Myocyte (in vitro differentiated cells): ENCODE measurements at regions not wholly inside any gene's neighbourhood (a gene's known extent, or its start where the extent isn't known, plus 50 kb on each side); places are given as distances from the start of the nearest gene placed in this dataset.
"Not testable (repeated sequence)": the region's sequence is repeated elsewhere in the genome, so short reads cannot be mapped to it uniquely, and the experiment has no call there.

Experiments used
- DNase-seq: peaks from one replicate; pipeline ENCODE4 v3.0.0-alpha.2; 2012; ENCODE audit warnings: low read depth

DNA sequence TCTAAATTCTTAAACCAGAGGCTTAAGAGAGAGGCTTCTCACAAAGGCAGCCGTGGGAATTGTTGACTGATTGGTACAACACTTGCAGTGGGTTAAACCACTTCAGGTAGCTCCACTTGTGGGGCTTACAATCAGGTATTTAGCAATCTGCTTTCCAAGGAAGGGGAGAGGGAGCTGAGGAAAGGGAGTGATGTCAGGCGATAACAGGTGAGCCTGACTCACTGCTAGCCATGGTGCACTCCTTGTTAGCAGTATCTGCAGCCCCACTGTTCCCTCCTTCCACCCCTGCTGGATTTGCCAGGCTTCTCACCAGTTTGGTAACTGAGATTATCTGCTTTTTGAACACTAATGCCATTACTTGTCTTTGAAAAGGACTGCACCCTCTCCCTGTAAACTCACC is 1056.7 kb upstream of the FANCL start:
- DNase-seq = no peak

DNA sequence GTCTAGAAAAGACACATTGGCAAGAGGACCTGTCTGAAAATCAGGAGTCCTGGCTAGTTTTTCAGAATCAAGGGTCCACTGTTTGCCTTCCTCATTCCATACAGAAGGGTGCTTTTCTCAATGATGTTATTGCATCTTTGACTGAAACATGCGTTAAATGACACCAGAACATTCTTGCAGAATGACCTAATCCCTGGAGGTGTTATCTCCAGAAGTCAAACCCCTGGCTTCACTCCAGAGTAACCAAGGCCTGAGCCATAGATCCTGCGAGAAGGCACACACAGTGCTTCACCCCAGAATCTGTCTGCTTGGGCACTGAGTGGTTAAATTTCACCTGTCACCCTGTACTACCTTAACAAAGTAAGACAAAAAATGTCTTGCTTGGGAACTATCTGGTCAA is 1055.2 kb upstream of the FANCL start:
- DNase-seq = no peak

DNA sequence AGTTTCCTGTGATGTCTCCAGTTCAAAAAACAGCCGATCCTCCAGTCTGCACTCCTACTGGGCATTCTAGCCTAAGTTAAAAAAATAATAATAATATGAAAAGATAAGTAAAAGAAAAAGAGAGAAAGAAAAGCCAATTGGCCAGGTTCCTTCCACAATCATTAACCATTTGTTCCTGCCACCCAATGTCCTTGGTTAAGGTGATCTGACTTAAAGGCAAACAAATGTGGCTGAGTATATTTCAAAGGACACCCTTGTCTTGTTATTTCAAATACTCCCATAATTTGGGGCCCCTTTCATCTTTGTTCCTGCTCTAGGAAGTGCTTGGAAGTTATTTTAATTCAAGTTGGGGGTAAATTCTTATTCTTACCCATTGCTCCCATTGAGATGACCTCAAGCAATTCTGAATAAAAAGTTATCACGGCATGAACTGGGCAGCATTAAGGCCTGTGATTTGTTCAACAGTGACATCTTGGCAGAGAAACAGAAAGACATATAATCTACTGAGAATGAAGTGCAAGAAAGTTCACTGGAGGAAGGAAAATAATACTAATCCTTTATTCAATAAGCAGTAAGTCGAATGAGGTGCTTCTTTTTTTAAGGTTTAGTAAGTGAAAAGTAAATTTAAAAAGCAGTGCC is 1054.5 kb upstream of the FANCL start:
- no peak for DNase-seq

DNA sequence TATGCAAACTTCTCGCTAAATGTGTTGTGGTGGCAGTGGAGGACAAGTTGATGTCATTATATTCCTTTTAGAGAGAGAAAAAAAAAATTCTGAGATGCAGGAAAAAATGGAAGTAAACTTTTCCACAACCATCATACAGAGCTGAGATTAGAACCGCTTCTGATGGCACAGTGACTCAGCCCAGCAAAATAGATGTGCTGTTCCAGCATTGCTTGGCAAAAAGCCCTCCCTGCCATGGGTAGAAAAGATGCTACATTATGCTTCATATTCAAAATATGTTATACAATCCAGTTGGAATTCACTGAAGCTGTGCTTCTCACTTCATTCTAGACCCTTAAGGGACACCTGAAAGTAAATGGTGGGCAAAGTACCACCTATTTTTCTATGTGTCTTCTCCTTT is 1047.6 kb upstream of the FANCL start:
- DNase-seq = no peak

DNA sequence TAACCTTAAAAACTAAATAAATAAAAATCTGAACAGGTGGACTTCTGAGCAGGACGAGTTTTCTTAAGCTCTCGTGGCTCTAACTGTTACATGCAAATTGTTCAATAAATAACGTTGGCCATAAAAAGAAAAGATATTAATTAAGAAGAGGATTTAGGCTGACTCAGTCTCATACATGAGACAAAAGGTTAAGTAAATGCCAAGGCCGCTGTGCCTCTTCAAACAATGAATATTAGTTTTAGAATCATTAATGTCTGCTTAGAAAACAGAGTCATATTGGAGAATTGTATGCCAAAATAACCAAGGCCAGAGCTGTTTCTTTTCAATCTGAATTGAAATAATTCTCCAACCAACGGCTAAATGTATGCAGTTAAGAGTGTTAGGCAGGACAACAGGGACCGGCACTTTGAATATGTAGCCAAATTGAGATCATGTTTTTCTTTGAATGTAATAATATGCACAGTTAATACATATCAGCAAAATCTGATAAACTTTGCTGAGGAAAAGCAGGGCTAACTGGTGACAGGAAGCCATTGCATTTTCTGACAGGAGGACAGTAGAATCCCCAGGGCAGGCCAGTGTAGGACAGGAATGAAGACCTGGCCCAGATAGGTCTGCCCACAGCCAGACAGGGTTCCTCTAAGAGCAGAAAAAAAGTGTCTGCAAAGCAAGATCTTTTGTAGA is 1041.4 kb upstream of the FANCL start:
- DNase-seq = no peak

DNA sequence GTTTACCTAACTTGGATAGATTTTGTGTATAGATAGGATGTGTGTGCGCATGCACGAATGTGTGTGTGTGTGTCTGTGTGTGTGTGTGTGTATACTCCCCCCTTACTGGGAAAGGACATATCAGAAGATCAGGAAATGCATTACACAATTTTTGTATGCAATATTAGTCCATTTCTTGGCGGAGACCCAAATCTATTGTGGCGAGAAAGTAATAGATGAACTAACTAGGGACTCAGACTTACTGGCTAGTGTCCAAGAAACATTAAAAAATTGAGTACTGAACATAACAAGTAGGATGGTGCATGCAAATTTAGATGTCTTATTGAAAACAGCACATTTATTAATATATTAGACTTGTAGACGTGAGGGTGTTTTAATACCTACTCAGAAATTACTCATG is 1036.5 kb upstream of the FANCL start:
- DNase-seq = no peak

DNA sequence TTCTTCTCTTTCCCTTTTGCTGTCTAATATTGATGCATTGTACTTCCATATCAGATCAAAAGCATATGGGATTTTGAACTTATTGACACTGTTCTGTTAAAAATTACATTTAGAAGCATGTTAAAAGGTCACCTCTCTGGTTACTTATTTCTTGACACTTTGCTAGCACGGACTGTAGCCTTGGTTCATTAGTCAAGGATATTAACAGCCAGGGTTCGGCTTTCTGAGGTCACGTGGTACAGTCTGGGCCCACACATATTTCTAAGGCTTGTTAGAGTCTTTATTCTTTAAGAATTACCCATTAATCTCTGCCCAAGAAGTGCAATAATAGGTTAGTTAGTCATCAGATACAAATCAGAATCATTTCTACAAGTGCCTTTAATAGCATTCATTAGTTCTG is 1035.8 kb upstream of the FANCL start:
- no peak for DNase-seq

DNA sequence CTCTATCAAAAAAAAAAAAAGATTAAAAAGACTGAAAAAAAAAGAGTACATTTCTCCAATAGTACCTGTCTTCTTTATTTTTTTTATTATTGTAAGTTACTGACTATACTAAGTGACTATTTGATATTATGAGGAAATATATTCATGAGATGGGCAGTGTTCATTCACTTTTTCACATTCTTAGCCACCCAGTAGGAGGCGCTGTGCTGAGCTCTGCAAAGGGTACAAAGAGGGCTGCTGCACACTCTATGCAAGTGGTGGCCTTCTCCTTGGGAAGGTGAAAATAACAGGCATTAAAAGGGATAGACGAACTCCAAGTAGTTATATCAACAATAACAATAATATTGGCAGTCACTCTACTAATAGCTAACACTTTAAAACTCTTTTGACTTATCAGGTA is 1034.9 kb upstream of the FANCL start:
- no peak for DNase-seq

DNA sequence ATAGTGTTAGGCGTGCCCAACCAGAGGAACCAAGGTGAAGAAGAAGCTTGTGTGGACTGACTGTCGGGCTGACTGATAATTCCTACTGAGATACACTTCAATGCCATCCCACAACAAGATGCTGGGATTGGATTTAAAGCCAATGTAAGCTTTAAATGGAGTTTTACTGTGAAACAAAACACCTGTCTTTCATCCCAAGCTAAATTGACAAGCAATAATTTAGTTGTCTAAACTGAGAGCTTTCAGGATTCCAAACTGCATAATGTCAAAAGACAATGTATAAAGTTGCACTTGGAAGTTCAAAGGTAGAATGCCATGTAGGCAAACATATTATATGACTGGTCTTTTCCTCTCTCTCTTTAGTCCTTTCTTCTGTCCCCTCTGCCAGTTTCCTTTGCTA is 1025.3 kb upstream of the FANCL start:
- no peak for DNase-seq

DNA sequence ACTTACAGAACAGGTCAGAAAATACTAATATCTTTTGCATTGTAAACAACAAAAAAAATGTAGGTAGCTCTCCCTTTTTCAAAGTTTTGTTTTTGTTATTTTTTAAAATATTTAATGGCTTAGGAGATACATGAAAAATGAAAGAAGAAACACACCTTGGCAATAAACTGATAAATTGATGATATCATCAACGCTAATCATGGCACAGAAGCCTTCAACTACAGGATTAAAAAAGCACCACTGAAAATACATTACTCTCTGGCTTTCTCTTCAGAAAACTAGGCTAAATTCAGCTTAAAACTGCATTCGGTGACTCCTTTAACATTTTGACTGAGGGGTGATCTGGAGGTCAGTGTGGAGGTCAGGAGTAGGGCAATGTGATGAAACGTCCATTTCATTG is 1018.8 kb upstream of the FANCL start:
- DNase-seq = no peak

DNA sequence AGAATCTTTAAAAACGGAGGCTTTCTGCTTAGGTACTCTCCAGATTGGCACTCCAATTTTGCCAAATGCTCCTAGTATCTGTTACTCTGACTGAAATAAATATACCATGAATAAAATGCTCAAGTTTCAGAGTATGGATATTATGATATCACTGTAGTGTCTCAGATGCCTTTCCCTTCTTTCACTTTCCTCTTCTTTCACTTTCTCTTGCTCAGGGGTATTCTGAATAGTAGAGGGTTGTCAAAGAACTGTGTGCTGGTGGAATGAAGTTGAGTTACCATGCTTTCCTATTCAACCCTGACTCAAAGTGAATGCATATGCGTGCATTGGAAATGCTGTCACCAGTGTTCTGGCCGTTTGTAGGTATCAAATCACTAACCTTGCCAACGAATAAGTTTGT is 1015.2 kb upstream of the FANCL start:
- DNase-seq = no peak

DNA sequence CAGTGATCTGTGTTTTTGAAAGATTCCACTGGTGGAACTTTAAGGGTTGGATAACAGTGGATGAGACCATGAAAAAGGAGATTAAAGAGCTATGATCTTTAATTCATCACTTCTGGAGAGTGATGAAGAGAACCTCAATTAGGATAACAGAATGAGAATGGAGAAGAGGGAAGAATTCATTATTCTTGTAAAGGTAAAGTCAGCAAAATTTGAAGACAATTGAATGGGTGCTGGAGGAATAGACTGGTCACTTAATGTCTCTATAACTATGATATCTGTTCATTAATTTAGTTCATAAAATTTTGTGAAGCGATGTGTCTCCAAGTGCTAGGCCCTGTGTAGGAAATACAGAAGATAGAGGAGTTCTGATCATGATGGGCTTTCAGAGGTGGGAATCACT is 1013.2 kb upstream of the FANCL start:
- no peak for DNase-seq

DNA sequence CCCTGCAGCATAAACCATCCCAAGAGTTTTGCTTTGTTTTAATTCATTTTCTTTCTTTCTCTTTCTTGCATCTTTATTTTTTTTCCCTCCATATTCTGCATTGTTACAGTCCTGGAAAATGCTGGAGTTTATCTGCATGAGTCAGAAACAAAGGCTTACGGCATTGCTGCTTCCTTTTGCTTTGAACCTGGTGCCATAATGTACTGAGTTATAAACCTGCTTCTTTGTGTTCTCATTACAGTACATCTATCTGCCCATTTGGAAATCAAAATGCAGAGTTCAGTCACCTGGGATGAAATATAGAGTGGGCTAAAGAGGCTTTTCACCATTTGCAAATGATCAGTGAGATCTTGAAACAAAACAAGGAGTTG is 1009.2 kb upstream of the FANCL start:
- no peak for DNase-seq

DNA sequence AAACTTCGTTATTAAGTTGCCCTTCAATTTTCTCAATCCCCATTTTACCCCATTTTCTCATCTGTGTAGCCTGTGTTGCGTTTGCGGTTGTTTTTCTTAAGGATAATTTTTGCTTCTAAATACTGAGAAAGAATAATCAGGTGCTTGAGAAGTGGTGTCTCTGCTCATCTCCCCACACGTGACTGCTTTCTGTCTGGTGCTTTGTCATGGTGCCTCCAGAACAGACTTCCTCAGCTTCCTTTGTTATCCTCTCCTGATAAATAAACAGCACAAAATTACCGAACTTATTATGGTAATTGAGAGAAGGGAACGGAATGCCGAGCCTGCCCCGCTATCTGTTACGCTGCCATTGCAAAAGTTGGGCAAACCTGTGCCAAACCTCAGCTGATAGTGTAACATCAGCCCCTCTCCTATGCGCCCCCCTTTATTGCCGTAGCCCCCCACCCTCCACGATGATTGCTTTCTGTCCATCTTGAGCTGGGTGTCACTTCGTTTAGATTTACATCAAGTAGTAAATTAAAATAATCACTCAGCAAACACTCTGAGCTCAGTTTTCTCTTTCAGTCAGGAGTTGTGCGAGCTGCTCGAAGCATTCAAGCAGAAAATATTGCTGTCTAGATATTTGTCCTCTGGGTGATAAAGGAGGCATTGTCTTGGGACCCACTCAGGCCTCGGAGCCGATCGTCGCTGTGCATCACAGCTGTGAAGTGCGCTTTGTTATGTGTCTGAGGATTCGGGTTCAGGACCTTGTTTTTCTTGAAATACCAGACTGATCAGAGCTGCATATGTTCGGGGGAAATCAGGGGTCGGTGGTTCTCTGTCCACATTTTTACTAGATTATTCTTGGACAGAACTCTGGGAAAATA is 1008.5 kb upstream of the FANCL start:
- DNase-seq = no peak

DNA sequence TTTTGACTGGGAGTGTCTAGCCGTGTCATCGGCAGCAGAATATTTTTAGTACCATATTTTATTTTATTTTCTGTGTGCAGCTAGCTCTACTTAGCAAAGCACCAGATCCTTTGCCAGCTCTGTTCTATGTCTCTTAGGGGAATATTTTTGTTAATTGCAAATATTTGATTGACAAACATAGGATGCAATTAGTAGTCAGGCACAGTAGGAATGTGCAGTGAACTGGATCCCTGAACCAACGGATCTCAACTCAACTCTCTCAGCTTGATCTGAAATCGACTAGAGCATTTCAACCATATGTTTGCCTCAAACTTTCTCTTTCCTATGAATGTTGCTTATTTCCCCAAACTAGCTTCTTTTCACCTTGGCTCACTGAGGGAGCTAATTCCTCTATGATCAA is 998.0 kb upstream of the FANCL start:
- DNase-seq = no peak

DNA sequence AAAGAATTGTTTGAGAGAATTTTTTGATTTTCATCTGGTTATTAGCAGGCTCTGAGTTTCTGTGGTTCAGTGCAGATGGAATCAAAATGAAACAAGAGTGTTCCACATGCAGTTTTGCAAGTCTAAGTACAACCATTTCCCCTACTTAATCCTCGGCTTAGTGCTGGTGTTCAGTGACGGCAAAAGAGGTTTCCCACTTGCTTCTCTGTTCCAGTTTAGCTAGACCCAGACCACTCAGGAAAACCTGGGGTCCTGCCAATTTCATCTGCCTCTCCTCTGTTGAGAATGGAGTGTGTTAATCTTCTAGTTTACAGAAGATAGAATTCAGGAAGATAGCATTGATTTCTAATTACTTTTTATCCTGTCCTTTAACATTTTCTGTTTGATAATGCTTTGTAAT is 996.2 kb upstream of the FANCL start:
- DNase-seq = no peak

DNA sequence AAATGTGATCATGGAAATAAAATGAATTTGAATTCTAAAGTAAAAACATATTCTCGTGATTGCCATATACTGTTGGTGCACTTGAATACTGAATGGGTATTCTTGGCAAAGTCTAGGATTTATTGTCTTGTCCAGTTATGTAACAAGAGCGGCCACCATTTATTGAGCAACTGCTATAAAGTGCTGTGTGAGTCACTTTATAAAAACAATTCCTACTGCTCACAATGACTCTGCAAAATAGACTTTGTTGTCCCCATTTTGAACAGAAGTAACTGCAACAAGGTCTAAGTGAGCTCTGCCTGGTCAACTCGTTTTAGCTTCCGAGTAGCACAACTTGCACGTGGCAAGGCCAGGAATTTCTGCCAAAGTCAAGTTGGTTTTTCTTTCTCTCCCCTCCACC is 995.6 kb upstream of the FANCL start:
- no peak for DNase-seq

DNA sequence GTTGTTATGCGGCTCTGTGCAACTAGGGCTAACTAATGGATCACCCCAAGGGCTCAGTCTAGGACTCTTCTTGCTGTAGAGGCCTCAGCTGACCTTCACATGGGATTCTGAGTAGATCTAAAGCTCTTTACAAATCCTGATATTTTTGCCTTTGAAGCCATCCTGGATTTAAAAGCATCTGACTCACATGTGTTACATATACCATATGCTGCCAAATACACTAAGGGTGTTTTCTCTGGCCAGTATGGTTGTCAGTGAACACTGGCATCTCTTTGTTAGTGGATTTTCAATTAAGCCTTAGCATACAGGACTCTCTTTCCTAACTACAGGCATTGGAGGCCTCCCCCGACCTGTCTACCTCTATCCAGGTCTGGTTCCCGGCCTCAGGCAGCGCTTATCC is 992.8 kb upstream of the FANCL start:
- DNase-seq = no peak

DNA sequence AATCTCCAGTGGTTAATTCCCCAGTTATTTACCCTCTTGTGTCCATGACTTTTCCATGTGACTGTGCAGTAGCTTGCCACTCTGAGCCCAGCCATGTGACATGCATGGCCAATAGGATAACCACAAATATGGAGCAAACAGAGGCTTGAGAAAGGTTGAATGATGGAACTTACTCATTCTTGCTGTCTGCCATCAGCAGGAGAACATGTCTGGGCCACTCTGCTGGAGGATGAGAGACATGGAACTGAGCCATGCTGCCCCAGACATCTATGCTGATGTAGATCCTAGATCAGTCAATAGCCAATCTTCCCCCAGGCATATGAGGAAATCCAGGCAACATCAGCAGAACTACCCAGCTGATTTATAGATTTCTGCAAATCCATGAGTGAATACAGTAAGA is 992.3 kb upstream of the FANCL start:
- DNase-seq = no peak

DNA sequence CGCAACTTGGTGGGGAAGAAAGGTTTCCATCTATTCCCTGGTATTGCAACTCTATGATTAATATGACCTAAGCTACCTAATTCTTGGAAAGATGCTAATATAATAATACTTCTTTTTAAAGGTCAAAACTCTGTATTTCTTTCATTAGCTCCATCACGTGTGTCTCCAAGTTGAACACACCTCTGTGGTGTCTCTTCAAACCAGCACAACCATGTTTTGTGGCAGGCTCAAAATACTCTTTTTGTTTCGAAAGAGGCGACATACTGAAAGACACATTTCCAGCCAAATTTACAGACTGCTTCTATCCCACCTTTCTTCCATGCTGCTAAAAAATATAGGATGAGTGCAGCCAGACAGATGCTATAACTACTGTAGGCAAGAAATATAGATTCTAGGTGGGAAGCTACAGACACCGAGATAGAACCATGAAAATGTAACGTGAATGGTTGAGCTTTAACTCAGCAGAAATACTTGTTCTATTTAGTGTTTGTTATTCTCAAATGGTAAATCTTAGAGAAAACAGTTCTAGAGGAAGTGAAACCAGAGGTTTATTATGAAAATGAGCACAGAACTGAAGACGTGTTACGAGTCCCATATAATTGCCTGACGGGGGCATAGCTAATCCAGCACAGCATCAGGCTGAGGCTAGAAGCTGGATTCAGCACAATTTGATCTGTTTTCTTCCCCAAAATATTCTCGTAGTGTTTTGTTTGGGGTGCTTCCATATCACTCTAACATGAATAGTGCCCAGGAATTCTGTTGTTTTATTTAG is 991.5 kb upstream of the FANCL start:
- no peak for DNase-seq

DNA sequence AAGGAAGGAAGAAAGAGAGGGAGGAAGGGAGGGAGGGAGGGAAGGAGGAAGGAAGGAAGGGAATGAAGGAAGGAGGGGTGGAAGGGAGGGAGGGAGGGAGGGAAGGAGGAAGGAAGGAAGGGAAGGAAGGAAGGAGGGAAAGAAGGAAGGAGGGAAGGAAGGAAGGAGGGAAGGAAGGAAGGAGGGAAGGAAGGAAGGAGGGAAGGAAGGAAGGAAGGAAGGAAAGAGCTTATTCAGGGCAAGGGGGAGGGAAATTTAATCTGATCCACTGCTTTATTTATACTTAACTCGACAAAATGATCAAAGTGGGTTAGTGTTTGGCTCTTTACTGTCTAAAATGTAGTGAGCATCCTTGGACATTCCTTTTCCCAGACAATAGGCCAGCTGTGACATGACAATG is 985.2 kb upstream of the FANCL start:
- DNase-seq = not testable (repeated sequence)

DNA sequence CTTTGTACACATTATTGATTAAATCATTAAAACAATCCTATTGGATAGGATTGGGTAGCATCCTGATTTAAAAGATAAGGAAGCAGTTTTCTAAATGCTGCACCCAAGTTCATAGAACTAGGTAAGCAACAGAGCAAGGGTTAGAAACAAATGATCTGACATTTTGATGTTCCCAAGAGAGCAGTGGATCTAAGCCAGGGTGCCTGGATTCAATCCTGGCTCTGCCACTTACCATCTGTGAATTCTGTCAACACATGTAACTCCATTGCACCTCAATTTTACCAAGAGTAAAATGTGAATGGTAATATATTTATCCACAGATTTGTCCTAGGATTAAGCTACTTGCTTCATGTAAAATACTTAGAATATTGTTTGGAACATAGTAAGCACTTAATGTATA is 982.6 kb upstream of the FANCL start:
- no peak for DNase-seq
